Dendritic cell treated with granulocyte-macrophage colony-stimulating factor and Interleukin-4, amounts not matched to agents 40 ng/mL and 50 ng/mL, for 4 days (primary cell): ENCODE measurements at regions not wholly inside any gene's neighbourhood (a gene's known extent, or its start where the extent isn't known, plus 50 kb on each side); places are given as distances from the start of the nearest gene placed in this dataset.

Experiments
- H3K27ac Mint-ChIP-seq: one replicate; pipeline ENCODE4 v1.8.0; 2022; ENCODE audit warnings: mild to moderate bottlenecking, mixed read lengths
- H3K27me3 Mint-ChIP-seq: one replicate; pipeline ENCODE4 v1.8.0; 2022; ENCODE audit warnings: mild to moderate bottlenecking, mixed read lengths
- H3K36me3 Mint-ChIP-seq: one replicate; pipeline ENCODE4 v1.8.0; 2022; ENCODE audit warnings: low read depth, mixed read lengths
- H3K4me1 Mint-ChIP-seq: one replicate; pipeline ENCODE4 v1.8.0; 2022; ENCODE audit warnings: low read depth, mixed read lengths
- H3K4me3 Mint-ChIP-seq: one replicate; pipeline ENCODE4 v1.8.0; 2022; ENCODE audit warnings: mild to moderate bottlenecking, moderate library complexity, mixed read lengths
- H3K9me3 Mint-ChIP-seq: one replicate; pipeline ENCODE4 v1.8.0; 2022; ENCODE audit warnings: mixed read lengths
- intact Hi-C: fragments of 100-400 bp; cut with micrococcal nuclease; formaldehyde crosslinking; loops from one replicate; pipeline ENCODE4 v1.15.0; 2022

GRCh38 chrX:131951166-131951565 lies 71.9 kb upstream of the STK26 start:
- intact Hi-C loops, result no loop called here
- H3K9me3 Mint-ChIP-seq, result no peaks in the 10 kb centered on the region
- H3K27ac Mint-ChIP-seq, result no peak overlapping the region
- peaks cover 8% of the 10 kb centered on the region for H3K4me1 Mint-ChIP-seq
- no peaks in the 10 kb centered on the region for H3K36me3 Mint-ChIP-seq
- no peaks in the 10 kb centered on the region for H3K27me3 Mint-ChIP-seq
- H3K4me3 Mint-ChIP-seq, result no peak overlapping the region

GRCh38 chrX:131955099-131955777 lies 67.9 kb upstream of the STK26 start:
- no peaks in the 10 kb centered on the region for H3K36me3 Mint-ChIP-seq
- H3K4me1 Mint-ChIP-seq, result peaks cover 8% of the 10 kb centered on the region
- intact Hi-C loops, result no loop called here
- H3K9me3 Mint-ChIP-seq, result no peaks in the 10 kb centered on the region
- H3K27me3 Mint-ChIP-seq, result no peaks in the 10 kb centered on the region
- no peak overlapping the region for H3K27ac Mint-ChIP-seq
- H3K4me3 Mint-ChIP-seq, result no peak overlapping the region

GRCh38 chrX:131958724-131959123 lies 64.4 kb upstream of the STK26 start:
- Mint-ChIP-seq H3K36me3 (no peaks in the 10 kb centered on the region), H3K27me3 (no peaks in the 10 kb centered on the region), H3K4me3 (no peak overlapping the region), H3K4me1 (peaks cover 8% of the 10 kb centered on the region), H3K27ac (no peak overlapping the region), H3K9me3 (no peaks in the 10 kb centered on the region)
- intact Hi-C loops, result no loop called here

- Mint-ChIP-seq H3K4me3 (no peak overlapping the region), H3K4me1 (peaks cover 5% of the 10 kb centered on the region), H3K9me3 (no peaks in the 10 kb centered on the region), H3K36me3 (no peaks in the 10 kb centered on the region), H3K27ac (no peak overlapping the region), H3K27me3 (no peaks in the 10 kb centered on the region)
- intact Hi-C loops, result no loop called here
These were observed 52.8 kb upstream of the STK26 start for GRCh38 chrX:131970347-131970746.
